ENCODE measurements at regions not wholly inside any gene's neighbourhood (a gene's known extent, or its start where the extent isn't known, plus 50 kb on each side); places are given as distances from the start of the nearest gene placed in this dataset.

DNA sequence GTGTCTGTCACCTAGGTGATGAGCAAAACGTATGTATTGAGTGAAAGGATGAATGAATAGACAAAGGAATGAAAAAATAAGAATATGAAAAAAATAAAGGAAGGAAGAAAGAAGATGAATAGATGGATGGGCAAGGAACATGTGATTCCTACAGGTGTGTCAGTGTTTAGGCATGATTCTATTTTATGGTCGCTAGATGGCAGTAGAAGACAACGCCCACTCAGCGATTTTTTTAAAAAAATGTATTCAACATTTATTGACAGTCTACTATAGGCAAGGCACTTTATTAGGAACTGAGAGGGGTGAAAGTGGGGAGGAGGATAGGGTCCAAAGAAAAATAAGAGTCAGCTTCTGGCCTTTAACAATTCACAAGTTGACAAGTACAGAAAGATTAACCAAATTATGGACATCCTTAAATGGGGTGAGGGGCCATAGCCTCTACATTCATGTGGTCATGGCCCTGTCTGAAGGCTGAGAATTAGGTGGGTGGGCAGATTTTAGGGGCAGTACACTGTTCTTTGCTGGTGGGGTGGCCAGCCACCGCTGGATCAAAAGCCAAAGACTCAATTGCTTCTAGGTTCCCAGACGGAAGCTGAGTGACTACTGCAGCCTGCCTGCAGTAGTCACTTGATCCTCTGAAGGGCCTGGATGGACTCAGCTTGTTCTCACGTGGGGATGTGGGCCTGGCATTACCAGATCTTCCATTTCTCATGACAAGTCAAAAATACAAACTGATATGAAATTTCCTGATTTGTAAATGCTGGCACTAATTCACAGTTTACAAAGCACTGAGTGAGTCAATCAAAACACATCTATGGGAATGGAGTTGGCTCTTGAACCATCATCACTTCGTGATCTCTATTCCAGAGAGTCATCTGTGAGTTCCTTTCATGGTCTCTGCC is 83.9 kb downstream of the FASLG start:
- Histone ChIP-seq H3F3A (ENCODE audit: insufficient read depth, low read length, poor library complexity, severe bottlenecking) (no peaks in the 10 kb centered on the region), H2AFZ (ENCODE audit: low read depth, low read length) (no peak overlapping the region)

DNA sequence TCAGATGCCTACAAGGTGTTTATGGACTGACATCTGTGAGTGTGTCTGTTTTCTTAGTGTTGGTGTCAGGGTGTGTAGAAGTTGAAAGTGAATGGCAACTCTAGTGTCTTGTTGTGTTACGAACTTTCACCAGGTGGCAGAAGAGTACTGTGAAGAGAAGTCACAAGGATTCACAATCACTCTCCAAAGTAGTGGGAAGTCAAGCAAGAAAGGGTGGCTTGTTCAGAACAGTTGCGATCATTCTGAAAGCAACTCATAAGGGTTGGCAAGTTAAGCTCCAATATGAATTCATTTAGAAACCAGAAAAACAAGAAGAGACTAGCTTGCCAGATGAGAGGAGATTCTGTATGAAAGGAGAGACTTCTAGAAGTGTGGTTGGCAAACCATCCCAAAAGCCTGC is 86.1 kb downstream of the FASLG start:
- Histone ChIP-seq H3K4me3 (ENCODE audit: low read length) (no peak overlapping the region), H3F3A (ENCODE audit: insufficient read depth, low read length, poor library complexity, severe bottlenecking) (no peaks in the 10 kb centered on the region), H3K27me3 (ENCODE audit: insufficient read depth, low read depth, low read length) (no peaks in the 10 kb centered on the region), H3K9me2 (ENCODE audit: insufficient read depth, low read length) (no peaks in the 10 kb centered on the region), H3K27ac (ENCODE audit: low read length) (no peak overlapping the region), H3K4me2 (ENCODE audit: low read length) (no peak overlapping the region), H3K9me3 (ENCODE audit: low read length) (no peaks in the 10 kb centered on the region), H3K36me3 (ENCODE audit: insufficient read depth, low read length) (no peaks in the 10 kb centered on the region), H4K20me1 (ENCODE audit: insufficient read depth) (no peaks in the 10 kb centered on the region), H2AFZ (ENCODE audit: low read depth, low read length) (no peak overlapping the region), H3K79me2 (replicated peaks; ENCODE audit: insufficient read depth, low read length) (no peaks in the 10 kb centered on the region), H3K9ac (ENCODE audit: low read length) (no peak overlapping the region)
- TF ChIP-seq, protein P1, sequence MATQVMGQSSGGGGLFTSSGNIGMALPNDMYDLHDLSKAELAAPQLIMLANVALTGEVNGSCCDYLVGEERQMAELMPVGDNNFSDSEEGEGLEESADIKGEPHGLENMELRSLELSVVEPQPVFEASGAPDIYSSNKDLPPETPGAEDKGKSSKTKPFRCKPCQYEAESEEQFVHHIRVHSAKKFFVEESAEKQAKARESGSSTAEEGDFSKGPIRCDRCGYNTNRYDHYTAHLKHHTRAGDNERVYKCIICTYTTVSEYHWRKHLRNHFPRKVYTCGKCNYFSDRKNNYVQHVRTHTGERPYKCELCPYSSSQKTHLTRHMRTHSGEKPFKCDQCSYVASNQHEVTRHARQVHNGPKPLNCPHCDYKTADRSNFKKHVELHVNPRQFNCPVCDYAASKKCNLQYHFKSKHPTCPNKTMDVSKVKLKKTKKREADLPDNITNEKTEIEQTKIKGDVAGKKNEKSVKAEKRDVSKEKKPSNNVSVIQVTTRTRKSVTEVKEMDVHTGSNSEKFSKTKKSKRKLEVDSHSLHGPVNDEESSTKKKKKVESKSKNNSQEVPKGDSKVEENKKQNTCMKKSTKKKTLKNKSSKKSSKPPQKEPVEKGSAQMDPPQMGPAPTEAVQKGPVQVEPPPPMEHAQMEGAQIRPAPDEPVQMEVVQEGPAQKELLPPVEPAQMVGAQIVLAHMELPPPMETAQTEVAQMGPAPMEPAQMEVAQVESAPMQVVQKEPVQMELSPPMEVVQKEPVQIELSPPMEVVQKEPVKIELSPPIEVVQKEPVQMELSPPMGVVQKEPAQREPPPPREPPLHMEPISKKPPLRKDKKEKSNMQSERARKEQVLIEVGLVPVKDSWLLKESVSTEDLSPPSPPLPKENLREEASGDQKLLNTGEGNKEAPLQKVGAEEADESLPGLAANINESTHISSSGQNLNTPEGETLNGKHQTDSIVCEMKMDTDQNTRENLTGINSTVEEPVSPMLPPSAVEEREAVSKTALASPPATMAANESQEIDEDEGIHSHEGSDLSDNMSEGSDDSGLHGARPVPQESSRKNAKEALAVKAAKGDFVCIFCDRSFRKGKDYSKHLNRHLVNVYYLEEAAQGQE (IDR thresholded peaks at IDR 0.05; ENCODE audit: borderline replicate concordance) = no peak
- TF ChIP-seq SMC3 (conservative IDR thresholded peaks at IDR 0.05; ENCODE audit: poor library complexity) = peak; percentile 78
- TF ChIP-seq, protein P2, sequence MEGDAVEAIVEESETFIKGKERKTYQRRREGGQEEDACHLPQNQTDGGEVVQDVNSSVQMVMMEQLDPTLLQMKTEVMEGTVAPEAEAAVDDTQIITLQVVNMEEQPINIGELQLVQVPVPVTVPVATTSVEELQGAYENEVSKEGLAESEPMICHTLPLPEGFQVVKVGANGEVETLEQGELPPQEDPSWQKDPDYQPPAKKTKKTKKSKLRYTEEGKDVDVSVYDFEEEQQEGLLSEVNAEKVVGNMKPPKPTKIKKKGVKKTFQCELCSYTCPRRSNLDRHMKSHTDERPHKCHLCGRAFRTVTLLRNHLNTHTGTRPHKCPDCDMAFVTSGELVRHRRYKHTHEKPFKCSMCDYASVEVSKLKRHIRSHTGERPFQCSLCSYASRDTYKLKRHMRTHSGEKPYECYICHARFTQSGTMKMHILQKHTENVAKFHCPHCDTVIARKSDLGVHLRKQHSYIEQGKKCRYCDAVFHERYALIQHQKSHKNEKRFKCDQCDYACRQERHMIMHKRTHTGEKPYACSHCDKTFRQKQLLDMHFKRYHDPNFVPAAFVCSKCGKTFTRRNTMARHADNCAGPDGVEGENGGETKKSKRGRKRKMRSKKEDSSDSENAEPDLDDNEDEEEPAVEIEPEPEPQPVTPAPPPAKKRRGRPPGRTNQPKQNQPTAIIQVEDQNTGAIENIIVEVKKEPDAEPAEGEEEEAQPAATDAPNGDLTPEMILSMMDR (IDR thresholded peaks at IDR 0.05; ENCODE audit: poor library complexity, severe bottlenecking) = peak; percentile 74
- TF ChIP-seq RAD21 (conservative IDR thresholded peaks at IDR 0.05) = peak; percentile 82
- TF ChIP-seq MXI1 (conservative IDR thresholded peaks at IDR 0.05; ENCODE audit: poor library complexity, severe bottlenecking) = no peak
- TF ChIP-seq EP300 (conservative IDR thresholded peaks at IDR 0.05; ENCODE audit: poor library complexity, severe bottlenecking) = no peak
- no peak for TF ChIP-seq POLR2AphosphoS5 (IDR thresholded peaks at IDR 0.05)

More for the DNA sequence above, 83.9 kb downstream of the FASLG start:
- Histone ChIP-seq H3K9me3 (ENCODE audit: low read length) (no peaks in the 10 kb centered on the region), H3K9me2 (ENCODE audit: insufficient read depth, low read length) (no peaks in the 10 kb centered on the region), H4K20me1 (ENCODE audit: insufficient read depth) (no peaks in the 10 kb centered on the region), H3K9ac (ENCODE audit: low read length) (no peak overlapping the region), H3K27me3 (ENCODE audit: insufficient read depth, low read depth, low read length) (no peaks in the 10 kb centered on the region), H3K36me3 (ENCODE audit: insufficient read depth, low read length) (no peaks in the 10 kb centered on the region), H3K4me3 (ENCODE audit: low read length) (no peak overlapping the region), H3K27ac (ENCODE audit: low read length) (no peak overlapping the region), H3K79me2 (replicated peaks; ENCODE audit: insufficient read depth, low read length) (no peaks in the 10 kb centered on the region), H3K4me2 (ENCODE audit: low read length) (no peak overlapping the region)
- TF ChIP-seq SMC3 (conservative IDR thresholded peaks at IDR 0.05; ENCODE audit: poor library complexity) (peak; percentile 79), POLR2AphosphoS5 (IDR thresholded peaks at IDR 0.05) (no peak), RAD21 (conservative IDR thresholded peaks at IDR 0.05) (peak; percentile 86), EP300 (conservative IDR thresholded peaks at IDR 0.05; ENCODE audit: poor library complexity, severe bottlenecking) (no peak), EZH2 (IDR thresholded peaks at IDR 0.05; ENCODE audit: borderline replicate concordance, insufficient read depth, low read length, poor library complexity, severe bottlenecking) (no peak), TAF1 (IDR thresholded peaks at IDR 0.05; ENCODE audit: low read depth) (no peak), MXI1 (conservative IDR thresholded peaks at IDR 0.05; ENCODE audit: poor library complexity, severe bottlenecking) (no peak)
- TF ChIP-seq, protein P1 (IDR thresholded peaks at IDR 0.05; ENCODE audit: borderline replicate concordance) = no peak
- TF ChIP-seq, protein P2 (IDR thresholded peaks at IDR 0.05; ENCODE audit: poor library complexity, severe bottlenecking) = peak; percentile 86

Measured in neural cell (in vitro differentiated cells).